HG03460 (cell line): ENCODE measurements at regions not wholly inside any gene's neighbourhood (a gene's known extent, or its start where the extent isn't known, plus 50 kb on each side); places are given as distances from the start of the nearest gene placed in this dataset.
"Not testable (repeated sequence)": the region's sequence is repeated elsewhere in the genome, so short reads cannot be mapped to it uniquely, and the experiment has no call there.

ENCODE experiments used
- ATAC-seq: cut with Tn5 transposase; IDR thresholded peaks from one replicate; pipeline ENCODE4 v1.9.1; 2021; ENCODE audit not compliant: unreplicated experiment

- ATAC-seq = no peak
These were observed 92.0 kb downstream of the RFLNA start for GRCh38 chr12:124386661-124387527.

GRCh38 chr12:124386059-124386458 lies 91.2 kb downstream of the RFLNA start:
- no peak for ATAC-seq

- ATAC-seq = no peak
These were observed 90.5 kb downstream of the RFLNA start for GRCh38 chr12:124385219-124385969.

GRCh38 chr12:124384299-124384894 lies 89.5 kb downstream of the RFLNA start:
- ATAC-seq = no peak

- ATAC-seq = no peak
These were observed 88.1 kb downstream of the RFLNA start for GRCh38 chr12:124383028-124383427.

- ATAC-seq = no peak
These were observed 86.8 kb downstream of the RFLNA start for GRCh38 chr12:124381456-124382296.

- no peak for ATAC-seq
These were observed 86.0 kb downstream of the RFLNA start for GRCh38 chr12:124380796-124381455.

GRCh38 chr12:124379938-124380754 lies 85.3 kb downstream of the RFLNA start:
- no peak for ATAC-seq

- ATAC-seq = no peak
These were observed 84.6 kb downstream of the RFLNA start for GRCh38 chr12:124379379-124379937.

- ATAC-seq = no peak
These were observed 84.0 kb downstream of the RFLNA start for GRCh38 chr12:124378926-124379325.

GRCh38 chr12:124377981-124378509 lies 83.2 kb downstream of the RFLNA start:
- no peak for ATAC-seq

- ATAC-seq = no peak
These were observed 81.5 kb downstream of the RFLNA start for GRCh38 chr12:124376435-124376834.

- ATAC-seq = no peak
These were observed 80.9 kb downstream of the RFLNA start for GRCh38 chr12:124375789-124376175.

- ATAC-seq = no peak
These were observed 80.4 kb downstream of the RFLNA start for GRCh38 chr12:124375141-124375788.

GRCh38 chr12:124374567-124374966 lies 79.7 kb downstream of the RFLNA start:
- ATAC-seq = no peak

- no peak for ATAC-seq
These were observed 79.3 kb downstream of the RFLNA start for GRCh38 chr12:124374147-124374546.

GRCh38 chr12:124373701-124374100 lies 78.8 kb downstream of the RFLNA start:
- ATAC-seq = not testable (repeated sequence)

GRCh38 chr12:124372831-124373230 lies 77.9 kb downstream of the RFLNA start:
- no peak for ATAC-seq
